ENCODE measurements at regions not wholly inside any gene's neighbourhood (a gene's known extent, or its start where the extent isn't known, plus 50 kb on each side); places are given as distances from the start of the nearest gene placed in this dataset.

GRCh38 chr13:71033026-71033425, 834.0 kb downstream of the DACH1 start (continued):
- TF ChIP-seq ZNF548 (tag by site-specific recombination; IDR thresholded peaks at IDR 0.05) (no peak), ZNF146 (tag by site-specific recombination; IDR thresholded peaks at IDR 0.05) (no peak), ZNF677 (tag by site-specific recombination; IDR thresholded peaks at IDR 0.05) (no peak), ZNF24 (tag by site-specific recombination; IDR thresholded peaks at IDR 0.05) (no peak), ZEB2 (tag by site-specific recombination; IDR thresholded peaks at IDR 0.05) (no peak), ZBTB48 (tag by site-specific recombination; IDR thresholded peaks at IDR 0.05) (no peak), PRDM10 (tag by site-specific recombination; IDR thresholded peaks at IDR 0.05) (no peak), ZNF549 (tag by site-specific recombination; IDR thresholded peaks at IDR 0.05) (no peak), ZNF114 (tag by site-specific recombination; IDR thresholded peaks at IDR 0.05) (no peak), ZNF174 (tag by site-specific recombination; IDR thresholded peaks at IDR 0.05) (no peak)

GRCh38 chr13:71030784-71031183, 836.2 kb downstream of the DACH1 start:
- ChIA-PET POLR2A (no interaction called here), CTCF (no interaction called here)
- no peak overlapping the region for H3K27ac ChIP-seq (ENCODE audit: extremely low read depth, low read depth, low read length)

GRCh38 chr13:71028884-71029283, 838.1 kb downstream of the DACH1 start:
- TF ChIP-seq ZNF146 (tag by site-specific recombination; IDR thresholded peaks at IDR 0.05) (no peak), REST (tag by site-specific recombination; IDR thresholded peaks at IDR 0.05) (no peak), ZNF558 (tag by site-specific recombination; IDR thresholded peaks at IDR 0.05) (no peak), ZNF354C (tag by site-specific recombination; IDR thresholded peaks at IDR 0.05; ENCODE audit: borderline replicate concordance, low read depth) (no peak), ZNF404 (tag by site-specific recombination; IDR thresholded peaks at IDR 0.05) (no peak), ZNF707 (tag by site-specific recombination; IDR thresholded peaks at IDR 0.05) (no peak), SETDB1 (IDR thresholded peaks at IDR 0.05; ENCODE audit: insufficient read length, low read length) (peak; percentile 87), TRIM28 (IDR thresholded peaks at IDR 0.05; ENCODE audit: borderline replicate concordance, low read length) (peak; percentile 79; the same call in 1 of the 2 replicates)
- ChIA-PET CTCF (interaction anchor here (0.5 kb wide), 1 partner anchor 39 kb away, joined by 3 read pairs; no protein-coding TSS in a partner anchor), POLR2A (no interaction called here)
- no peaks in the 10 kb centered on the region for H3K4me1 ChIP-seq (ENCODE audit: control insufficient read depth, insufficient read depth, low read length)
- H3K36me3 ChIP-seq (ENCODE audit: control insufficient read depth in 2 of 2, insufficient read depth in 1 of 2, low read length in 2 of 2): no peaks in the 10 kb centered on the region
- no peak overlapping the region for H3K4me3 ChIP-seq (ENCODE audit: low read depth, low read length)
- no peaks in the 10 kb centered on the region for H3K9me3 ChIP-seq (ENCODE audit: control insufficient read depth, insufficient read depth, low read depth, low read length)
- H3K27ac ChIP-seq (ENCODE audit: extremely low read depth, low read depth, low read length): no peak overlapping the region

More at GRCh38 chr13:71030784-71031183, 836.2 kb downstream of the DACH1 start:
- no peak overlapping the region for H3K4me3 ChIP-seq (ENCODE audit: low read depth, low read length)
- H3K4me1 ChIP-seq (ENCODE audit: control insufficient read depth, insufficient read depth, low read length): no peaks in the 10 kb centered on the region
- no peaks in the 10 kb centered on the region for H3K9me3 ChIP-seq (ENCODE audit: control insufficient read depth, insufficient read depth, low read depth, low read length)
- TF ChIP-seq TCF7L2 (IDR thresholded peaks at IDR 0.05; ENCODE audit: borderline replicate concordance, low read depth, low read length) (peak; percentile 56; the same call in 1 of the 2 replicates), ZNF311 (tag by site-specific recombination; IDR thresholded peaks at IDR 0.05; ENCODE audit: borderline replicate concordance) (no peak)
- H3K36me3 ChIP-seq (ENCODE audit: control insufficient read depth in 2 of 2, insufficient read depth in 1 of 2, low read length in 2 of 2): no peaks in the 10 kb centered on the region

All from HEK293 (cell line).